Ureter (tissue), 1 donor: ENCODE measurements at regions not wholly inside any gene's neighbourhood (a gene's known extent, or its start where the extent isn't known, plus 50 kb on each side); places are given as distances from the start of the nearest gene placed in this dataset.
"Not testable (repeated sequence)": the region's sequence is repeated elsewhere in the genome, so short reads cannot be mapped to it uniquely, and the experiment has no call there.

ENCODE experiments used
- DNase-seq: peaks from one replicate; pipeline ENCODE4 v3.0.0-alpha.2; 2020; ENCODE audit warnings: low spot score
- donor health status: DM: yes; HTN: yes; CAD: no.

GRCh38 chr1:221962385-221962784 is 220.5 kb upstream of the DUSP10 start:
- DNase-seq = no peak

DNA sequence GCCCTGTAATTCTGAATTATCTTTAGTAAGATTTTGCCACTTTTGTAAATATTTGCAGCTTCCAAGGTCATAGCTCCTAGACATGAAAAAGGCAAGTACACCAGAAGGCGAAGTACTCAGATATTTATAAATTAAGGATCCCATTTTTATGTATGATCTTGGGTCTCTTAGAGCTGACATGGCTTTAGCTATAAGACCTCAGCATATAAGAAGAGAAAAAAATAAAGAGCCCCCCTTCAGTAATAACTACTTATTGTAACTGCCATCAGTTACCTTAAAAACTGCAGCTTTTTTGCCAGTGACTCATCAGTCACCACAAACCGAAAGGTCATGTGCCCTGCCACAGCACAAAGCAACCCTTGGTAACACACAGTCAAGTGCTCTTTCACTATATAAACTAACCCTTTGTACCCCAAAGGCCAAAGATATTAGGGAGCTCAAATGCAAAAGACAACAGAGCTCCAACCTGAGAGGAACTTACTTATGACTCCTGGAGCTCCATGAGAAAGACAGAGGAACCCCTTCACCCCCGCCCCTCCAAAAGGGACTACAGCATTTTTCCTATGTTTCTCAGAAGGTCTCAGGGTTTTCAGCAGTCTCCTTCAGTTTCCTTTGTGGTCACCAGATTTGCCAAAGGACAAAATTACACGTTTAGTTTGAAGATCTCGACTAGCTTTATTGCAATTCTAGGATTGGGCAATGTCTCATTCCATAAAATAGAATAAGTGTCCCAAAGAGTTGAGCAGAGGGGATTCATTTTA is 219.8 kb upstream of the DUSP10 start:
- DNase-seq = no peak

DNA sequence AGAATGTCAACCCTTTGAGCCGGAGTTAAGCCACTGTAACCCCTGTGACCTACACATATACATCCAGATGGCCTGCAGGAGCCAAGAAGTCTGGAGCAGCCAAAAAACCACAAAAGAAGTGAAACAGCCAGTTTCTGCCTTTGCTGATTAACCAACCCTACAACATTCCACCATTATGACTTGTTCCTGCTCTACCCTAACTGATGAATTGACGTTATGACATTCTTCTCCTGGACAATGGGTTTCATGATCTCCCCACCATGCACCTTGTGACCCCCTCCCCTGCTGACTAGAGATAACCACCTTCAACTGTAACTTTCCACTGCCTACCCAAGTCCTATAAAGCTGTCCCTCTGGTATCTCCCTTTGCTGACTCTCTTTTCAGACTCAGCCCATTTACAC is 216.3 kb upstream of the DUSP10 start:
- DNase-seq = not testable (repeated sequence)

DNA sequence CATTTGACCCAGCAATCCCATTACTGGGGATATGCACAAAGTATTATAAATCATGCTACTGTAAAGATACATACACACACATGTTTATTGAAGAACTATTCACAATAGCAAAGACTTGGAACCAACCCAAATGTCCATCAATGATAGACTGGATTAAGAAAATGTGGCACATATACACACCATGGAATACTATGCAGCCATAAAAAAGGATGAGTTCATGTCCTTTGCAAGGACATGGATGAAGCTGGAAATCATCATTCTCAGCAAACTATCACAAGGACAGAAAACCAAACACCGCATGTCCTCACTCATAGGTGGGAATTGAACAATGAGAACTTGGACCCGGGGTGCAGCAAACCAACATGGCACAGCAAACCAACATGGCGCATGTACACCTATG is 215.5 kb upstream of the DUSP10 start:
- DNase-seq = not testable (repeated sequence)

- DNase-seq = no peak
Observed at GRCh38 chr1:221949996-221950395, 208.1 kb upstream of the DUSP10 start.

GRCh38 chr1:221948459-221948858 is 206.6 kb upstream of the DUSP10 start:
- DNase-seq = no peak

DNA sequence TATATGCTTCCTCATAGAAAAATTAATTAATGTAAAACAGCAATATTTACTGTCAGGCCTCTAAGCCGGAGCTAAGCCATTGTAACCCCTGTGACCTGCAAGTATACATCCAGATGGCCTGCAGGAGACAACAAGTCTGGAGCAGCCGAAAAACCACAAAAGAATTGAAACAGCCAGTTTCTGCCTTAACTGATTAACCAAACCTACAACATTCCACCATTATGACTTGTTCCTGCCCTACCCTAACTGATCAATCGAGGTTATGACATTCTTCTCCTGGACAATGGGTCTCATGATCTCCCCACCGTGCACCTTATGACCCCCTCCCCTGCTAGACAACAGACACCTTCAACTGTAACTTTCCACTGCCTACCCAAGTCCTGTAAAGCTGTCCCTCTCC is 205.8 kb upstream of the DUSP10 start:
- DNase-seq = no peak

DNA sequence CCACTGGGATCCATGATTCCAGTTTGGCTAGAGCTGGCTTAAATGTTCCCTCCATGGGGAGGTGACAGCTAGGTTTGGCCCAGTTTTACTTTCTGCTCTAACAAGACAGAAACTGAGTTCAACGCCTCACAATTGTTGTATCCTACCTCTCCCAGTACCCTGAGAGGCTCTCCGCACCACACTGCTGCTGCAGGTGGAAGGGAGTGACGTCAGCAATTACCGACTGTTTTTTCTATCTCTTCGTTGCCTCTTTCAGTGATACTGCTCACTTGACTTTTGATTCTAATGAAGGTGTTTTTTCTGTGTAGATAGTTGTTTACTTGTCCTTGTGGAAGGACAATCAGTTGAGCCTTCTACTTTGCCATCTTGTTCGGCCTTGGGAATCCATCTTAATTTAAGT is 204.9 kb upstream of the DUSP10 start:
- no peak for DNase-seq

DNA sequence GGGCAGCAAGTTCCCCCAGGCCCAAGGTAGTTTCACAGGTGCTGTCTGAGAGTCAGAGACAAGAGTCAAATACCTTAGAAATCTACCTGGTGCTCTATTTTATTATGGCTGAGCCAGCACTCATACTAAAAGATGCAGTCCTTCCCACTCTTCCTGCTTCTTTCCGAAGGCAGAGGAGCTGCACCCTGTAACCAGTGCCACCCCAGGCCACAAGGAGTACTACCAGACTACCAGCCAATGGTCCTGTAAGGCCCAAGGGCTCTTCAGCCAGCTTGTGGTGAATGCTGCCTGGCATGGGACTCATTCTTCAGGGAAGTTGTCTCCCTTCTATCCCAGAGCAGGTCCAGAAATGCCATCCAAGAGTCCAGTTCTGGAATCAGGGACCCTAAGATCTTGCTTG is 203.8 kb upstream of the DUSP10 start:
- DNase-seq = no peak

GRCh38 chr1:221944247-221944870 is 202.5 kb upstream of the DUSP10 start:
- DNase-seq = no peak

GRCh38 chr1:221940631-221941030 is 198.7 kb upstream of the DUSP10 start:
- DNase-seq = no peak

GRCh38 chr1:221939607-221940006 is 197.7 kb upstream of the DUSP10 start:
- DNase-seq = no peak

- no peak for DNase-seq
Observed at GRCh38 chr1:221937155-221937953, 195.5 kb upstream of the DUSP10 start.

GRCh38 chr1:221933814-221934213 is 191.9 kb upstream of the DUSP10 start:
- no peak for DNase-seq

DNA sequence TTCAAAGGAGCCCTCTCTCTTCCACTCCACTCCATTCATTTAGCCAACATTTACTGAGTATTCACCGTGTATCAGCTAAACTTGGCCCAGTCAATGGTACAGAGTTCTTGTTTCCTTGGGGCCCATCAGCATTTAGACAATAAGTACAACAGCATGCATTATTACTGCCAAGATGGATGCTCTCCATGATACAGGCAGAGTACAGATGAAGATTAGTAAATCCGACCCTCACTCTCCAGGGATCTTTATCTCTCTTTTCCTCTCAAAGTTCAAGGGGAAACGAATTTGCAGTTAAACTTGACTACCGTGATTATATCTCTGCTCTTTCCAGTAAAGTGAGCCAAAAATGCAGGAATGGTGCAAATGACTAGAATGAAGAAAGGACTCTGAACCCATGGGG is 184.6 kb upstream of the DUSP10 start:
- no peak for DNase-seq

- DNase-seq = no peak
Observed at GRCh38 chr1:221925947-221926346, 184.1 kb upstream of the DUSP10 start.

GRCh38 chr1:221923929-221924598 is 182.2 kb upstream of the DUSP10 start:
- no peak for DNase-seq

DNA sequence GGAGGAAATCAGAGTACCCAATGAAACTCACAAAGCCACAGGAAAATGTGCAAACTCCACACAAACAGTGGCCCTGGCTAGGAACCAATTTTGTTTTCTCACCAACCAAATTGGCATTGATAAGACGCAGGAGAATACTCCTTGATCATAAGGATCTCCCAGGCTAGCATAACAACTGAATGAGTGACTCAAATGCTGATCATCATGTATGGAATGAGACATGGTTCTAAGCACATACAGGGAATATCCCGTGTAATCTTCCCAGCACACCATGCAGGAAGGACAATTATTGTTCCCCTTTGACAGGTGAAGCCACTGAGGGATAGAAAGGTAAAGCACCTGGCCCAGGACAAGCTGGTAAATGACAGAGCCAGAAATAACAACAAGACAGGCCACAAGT is 180.0 kb upstream of the DUSP10 start:
- no peak for DNase-seq

DNA sequence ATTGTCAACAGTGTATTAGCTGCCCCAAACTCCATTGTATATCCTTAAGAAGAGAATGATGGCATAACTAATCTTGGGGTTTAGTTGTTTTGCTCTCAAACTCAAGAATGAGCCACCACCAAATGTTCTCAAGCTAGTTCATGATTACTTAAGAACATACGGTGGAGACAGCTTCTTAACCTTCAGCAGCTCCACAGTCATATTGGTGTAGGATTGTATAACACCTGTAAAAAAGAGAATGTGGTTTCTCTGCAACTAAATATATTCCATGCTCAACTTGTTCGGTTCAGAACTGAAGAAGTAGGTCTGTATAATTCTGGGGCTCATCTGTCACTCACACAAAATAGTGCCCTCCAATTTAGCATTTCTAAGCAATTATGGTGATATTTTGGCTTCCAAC is 177.9 kb upstream of the DUSP10 start:
- no peak for DNase-seq

GRCh38 chr1:221919341-221919740 is 177.5 kb upstream of the DUSP10 start:
- DNase-seq = no peak

DNA sequence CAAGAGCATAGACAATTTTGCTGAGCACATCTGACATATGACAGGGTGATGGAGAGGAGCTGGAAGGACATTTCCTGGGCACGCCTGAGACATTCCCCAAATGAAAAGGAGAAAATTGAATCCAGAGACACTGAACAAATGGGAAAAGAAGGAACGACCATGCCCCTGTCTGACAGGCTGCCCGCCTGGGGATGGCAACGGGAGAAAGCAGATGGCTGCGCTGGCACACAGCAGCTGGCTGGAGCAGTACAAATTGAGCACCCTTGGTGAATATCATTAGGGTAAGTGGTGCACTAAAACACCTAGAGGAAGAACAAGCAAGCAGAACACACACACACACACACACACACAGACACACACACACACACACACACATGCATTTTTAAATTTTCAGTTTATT is 174.3 kb upstream of the DUSP10 start:
- DNase-seq = no peak

GRCh38 chr1:221915764-221916163 is 173.9 kb upstream of the DUSP10 start:
- DNase-seq = no peak
